HG03139 (cell line): ENCODE measurements at regions not wholly inside any gene's neighbourhood (a gene's known extent, or its start where the extent isn't known, plus 50 kb on each side); places are given as distances from the start of the nearest gene placed in this dataset.

ENCODE experiments used
- ATAC-seq: cut with Tn5 transposase; IDR thresholded peaks from one replicate; pipeline ENCODE4 v1.9.1; 2021; ENCODE audit not compliant: unreplicated experiment

GRCh38 chr9:91151718-91152095 lies 210.0 kb downstream of the AUH start:
- no peak for ATAC-seq

- ATAC-seq: no peak
Observed at GRCh38 chr9:91154686-91155085, 207.0 kb downstream of the AUH start.

DNA sequence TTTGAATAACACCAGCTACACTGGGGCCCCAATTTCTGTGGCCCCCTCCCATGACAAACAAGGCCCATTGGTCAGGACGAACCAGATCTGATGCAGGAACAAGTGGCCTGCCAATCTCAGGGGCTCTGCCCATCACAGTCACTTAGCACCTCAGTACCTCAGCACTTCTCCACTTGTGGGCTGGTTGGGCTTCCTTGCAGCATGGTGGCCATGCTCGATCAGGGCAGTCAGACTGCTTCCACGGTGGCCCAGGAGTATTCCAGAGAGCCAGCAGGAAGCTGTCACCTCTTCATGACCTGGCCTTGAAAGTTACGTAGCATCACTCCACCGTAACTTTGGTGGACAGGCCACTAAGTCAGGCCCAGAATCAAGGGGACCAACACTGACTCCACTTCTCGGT lies 206.5 kb downstream of the AUH start:
- ATAC-seq: no peak

DNA sequence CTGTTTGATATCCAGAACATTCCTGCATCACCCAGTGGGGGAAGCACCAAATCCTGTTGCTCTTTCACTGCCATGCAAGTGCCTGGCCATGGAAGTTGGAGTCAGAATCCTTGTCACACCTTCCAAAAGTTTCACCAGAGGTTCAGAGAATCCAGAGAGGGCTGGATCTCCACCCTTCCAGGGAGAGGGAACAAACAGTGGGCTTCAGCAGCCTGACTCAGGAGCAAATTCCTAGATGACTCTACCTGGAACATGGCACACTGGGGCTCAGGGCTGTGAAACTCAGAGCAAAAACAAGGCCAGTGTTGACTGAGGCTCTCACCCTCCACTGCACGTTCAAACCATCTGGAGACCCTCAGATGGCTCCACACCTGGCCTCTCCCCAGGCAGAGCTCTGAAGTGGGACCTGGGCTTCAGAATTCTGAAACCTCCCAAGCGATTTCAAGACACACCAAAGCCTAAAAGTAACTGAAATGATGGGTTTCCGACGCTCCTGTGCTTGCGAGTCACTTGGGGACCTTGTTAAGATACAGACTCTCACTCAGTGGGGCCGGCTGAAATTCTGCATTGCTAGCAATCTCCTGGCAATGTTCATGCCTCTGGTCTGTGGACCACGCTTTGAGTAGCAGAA lies 205.9 kb downstream of the AUH start:
- no peak for ATAC-seq

DNA sequence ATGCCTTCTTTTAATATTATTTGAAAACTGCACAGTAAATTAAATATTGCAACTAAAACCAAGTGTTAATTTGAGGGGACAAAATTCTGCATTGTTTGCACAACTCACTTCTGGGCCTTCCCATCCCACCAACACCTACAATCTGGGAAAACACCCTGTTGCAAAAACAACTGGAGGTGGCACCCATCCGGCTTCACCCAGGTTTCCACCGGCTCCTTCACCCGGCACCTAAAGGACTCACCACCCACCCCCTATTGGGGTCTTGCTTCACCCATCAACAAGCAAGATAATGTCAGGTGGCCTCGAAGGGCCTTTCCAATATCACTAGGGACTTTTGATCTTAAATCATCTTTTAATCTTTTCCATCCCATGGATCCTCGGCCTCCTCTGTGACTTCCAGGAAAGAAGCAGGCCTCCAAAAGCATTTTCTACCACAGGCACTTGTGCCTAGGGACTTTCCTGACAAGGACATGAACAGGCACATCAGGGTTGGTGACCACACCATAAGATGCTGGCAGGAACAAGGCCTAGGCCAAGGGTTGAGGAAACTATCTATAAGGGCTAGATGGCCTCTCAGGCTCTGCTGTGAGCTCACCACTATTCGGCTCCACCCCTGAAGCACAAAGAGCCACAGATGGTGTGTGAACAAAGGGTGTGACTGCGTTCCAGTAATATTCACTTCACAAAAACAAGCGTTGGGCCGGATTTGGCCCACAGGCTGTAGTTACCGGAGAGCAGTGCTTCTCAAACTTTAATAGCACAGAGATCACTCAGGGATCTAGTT lies 205.1 kb downstream of the AUH start:
- ATAC-seq: no peak

- no peak for ATAC-seq
Observed at GRCh38 chr9:91157883-91158282, 203.8 kb downstream of the AUH start.

DNA sequence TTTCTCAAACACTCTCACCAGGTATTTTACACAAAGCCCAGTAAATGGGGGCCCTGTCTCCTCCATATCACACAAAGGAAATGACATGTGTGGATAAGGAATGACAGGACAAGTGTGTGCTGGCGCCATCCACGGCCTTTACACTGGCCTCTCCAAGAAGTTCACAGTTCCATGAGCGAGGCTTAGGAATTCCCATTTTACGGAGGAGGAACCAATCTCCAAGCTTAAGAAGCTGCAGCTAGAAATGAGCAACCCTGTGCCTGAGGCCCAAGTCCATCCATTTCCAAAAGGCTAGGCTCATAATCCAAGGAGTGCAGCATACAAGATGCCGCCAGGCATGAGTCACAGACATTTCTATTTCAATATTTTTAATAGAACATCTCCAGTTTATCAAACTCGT lies 203.4 kb downstream of the AUH start:
- no peak for ATAC-seq

DNA sequence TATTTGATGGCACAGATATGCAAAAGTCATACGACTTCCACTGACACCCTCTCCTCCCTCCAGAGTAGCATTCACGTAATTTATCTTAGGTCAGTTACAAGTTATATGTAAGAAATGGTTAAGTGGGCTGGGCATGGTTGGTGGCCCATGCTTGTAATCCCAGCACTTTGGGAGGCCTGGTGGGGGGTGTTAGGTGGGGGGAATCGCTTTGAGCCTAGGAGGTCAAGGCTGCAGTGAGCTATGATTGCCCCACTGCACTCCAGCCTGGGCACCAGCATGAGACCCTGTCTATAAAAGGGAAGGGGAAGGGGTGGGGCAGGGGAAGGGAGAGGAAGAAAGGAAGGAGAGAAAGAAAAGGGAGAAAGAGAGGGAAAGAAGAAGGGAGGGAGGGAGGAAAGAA lies 202.8 kb downstream of the AUH start:
- ATAC-seq: no peak

DNA sequence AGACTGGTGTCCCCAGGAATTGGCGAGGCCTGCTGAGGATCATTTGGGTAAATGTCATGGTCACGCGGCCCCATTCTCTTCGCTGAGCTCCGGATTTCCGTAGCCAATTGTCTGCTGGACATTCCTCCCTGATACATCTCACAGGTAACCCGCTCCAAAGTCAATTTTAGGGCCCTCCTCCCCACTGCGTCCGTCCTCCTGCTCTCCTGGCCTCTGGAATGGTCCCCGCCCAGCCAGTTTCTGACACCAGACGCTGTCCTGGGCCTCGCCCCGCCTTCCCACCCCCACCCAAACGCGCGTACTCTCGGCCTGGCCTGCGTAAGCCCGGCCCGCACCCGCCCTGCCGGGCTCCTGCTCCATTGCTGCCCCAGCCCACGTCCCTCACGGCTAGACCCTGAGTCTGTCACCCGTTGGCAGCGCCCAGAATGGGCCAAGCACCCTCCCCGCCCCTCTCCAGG lies 202.0 kb downstream of the AUH start:
- ATAC-seq: no peak

DNA sequence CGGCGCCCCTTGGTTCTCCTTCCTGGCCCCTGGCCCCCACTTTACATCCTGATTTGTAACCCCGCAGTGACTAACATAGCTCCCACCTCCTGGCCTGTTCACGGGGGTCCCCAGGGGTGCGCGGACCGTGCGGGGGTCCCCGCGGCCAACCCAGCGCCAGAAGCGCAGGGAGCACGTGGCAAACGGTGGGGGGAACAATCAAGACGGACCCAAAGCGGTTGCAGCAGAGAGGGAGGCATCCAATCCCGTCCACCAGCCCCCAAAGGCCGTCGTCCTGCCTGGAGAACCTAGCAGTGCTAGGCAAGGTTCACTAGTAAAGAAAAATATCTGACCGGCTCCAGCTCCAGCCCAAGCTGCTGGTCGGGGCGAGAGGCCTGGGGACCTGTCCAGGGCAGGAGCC lies 201.5 kb downstream of the AUH start:
- ATAC-seq: no peak

DNA sequence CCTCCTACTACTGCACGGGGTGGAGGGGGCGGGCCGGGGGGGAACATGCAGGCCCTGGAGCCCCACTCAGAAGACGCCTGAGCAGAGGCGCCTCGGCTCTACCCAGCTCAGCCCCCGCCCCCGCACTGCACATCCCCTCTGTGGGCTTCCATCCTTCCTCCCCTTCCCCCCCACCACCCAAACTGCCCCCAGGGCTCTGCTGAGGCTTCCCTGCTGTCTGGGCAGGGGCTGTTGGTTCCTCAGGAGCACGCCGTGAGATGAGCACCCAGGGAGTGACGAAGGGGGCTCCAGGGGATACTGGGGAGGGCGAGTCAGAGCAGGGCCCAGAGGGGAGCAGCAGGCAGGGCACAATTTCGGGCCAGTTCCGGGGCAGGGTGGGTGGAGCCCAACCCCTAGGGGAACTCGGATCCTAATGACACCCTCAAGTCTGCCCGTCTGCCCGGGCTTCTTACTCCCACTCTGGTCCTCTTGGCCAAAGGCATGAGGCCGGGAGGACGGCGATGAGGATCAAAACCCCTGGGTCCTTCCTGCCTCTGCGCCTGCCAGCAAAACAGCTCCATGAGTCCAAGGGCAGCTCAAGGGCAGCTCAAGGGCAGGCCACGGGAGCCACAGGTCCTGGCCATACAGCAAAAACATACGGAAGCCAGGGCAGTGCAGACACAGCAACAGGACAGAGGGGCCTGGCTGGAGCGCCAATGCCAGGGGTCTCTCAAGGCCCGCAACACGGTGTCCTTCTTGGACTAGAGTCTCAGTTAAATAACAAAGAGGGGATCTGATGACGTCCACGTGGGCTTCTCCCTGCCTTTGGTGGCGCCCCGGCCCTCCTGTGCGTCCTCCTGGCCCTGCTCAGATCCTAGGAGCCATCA lies 200.9 kb downstream of the AUH start:
- ATAC-seq: no peak

GRCh38 chr9:91161465-91162300 lies 200.0 kb downstream of the AUH start:
- ATAC-seq: no peak

- no peak for ATAC-seq
Observed at GRCh38 chr9:91162311-91162710, 199.4 kb downstream of the AUH start.

DNA sequence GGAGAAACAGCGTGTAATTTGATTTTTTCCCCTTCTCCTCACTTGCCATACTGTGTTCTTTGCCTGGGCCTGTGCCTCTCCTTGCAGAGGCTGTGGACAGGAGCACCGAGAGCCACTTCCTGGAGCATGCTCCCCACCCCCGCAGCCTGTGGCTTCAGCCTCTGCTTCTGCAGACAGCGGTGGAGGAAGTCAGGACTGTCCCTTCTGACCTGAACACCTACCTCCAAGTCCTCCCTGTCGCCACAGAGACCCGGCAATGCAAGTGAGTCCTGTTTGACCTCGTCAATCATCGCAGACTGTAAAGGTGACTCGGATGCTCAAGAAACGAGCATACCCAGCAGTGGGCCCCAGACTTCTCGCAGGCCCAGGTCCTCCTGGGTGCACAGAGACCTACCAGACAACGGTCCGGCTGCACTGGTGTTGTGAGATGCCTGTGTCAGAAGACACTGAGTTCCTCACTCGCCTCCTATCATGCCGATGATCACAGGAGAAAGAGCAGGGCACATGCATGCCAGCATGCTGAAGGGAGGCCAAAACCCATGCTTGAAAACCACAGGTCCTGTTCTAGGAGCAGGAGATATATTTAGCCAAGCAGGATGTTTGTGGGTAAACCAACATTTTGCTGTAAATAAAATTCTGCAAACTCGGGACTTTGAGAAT lies 198.8 kb downstream of the AUH start:
- peak; percentile 53 for ATAC-seq

DNA sequence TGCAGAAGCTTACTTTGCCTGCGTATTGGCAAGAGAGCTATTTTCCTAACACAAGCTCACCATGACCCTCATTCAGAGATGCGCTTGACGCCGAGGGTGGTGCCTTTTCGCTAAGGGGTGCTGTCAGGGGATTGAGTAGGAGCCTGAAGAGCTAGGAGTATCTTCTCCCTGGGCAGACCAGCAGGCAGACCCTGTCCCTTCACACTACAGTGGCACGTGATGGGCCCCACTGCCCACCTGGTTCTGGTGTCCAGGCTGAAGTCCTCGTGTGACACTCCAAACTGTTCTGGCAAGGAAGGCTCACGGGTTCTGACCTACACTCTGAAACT lies 198.3 kb downstream of the AUH start:
- no peak for ATAC-seq

DNA sequence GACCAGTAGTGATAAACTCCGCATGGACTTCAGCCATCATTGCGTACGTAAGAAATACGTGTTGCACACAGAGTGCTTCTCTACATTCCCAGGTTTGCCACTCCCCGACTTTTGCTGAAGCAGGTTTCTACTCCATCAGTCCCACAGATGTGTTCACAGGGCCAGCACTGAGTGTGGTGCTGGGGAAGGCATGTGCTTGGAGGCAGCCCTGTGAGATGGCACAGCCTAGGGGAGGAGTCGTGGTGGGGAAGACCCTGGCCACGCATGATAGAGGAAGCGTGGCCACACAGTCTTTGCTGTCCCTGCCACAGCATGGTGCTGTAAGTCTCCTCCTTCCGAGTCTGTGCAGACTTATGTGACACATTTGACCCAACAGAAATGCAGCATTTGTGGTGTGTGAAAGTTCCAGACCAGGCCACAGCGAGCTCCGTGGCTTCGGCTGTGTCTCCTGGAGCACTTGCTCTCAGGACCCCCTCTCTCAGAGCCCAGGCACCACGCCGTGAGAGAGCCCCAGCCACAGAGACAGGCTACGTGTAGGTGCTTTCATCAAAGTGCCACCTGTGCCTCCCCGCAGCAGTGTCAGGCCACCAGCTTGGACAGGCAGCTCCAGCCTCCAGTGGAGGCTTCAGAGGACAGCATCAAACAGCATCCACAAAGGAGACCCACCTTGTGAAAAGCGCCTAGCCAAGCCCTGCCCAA lies 197.8 kb downstream of the AUH start:
- no peak for ATAC-seq
